Endothelial cell of umbilical vein (primary cell): ENCODE measurements at regions not wholly inside any gene's neighbourhood (a gene's known extent, or its start where the extent isn't known, plus 50 kb on each side); places are given as distances from the start of the nearest gene placed in this dataset.
"Not testable (repeated sequence)": the region's sequence is repeated elsewhere in the genome, so short reads cannot be mapped to it uniquely, and the experiment has no call there.

Experiments
- CTCF ChIP-seq, 2 donors: IDR thresholded peaks; 1 replicate in 1 of 2; 2 replicates in 1 of 2; pipeline ENCODE4 v1.5.1; 2011; ENCODE audit warnings: low read length in 2 of 2, mild to moderate bottlenecking in 2 of 2, moderate library complexity in 2 of 2, control low read depth in 1 of 2, inconsistent platforms in 1 of 2, low read depth in 1 of 2; ENCODE audit not compliant: insufficient read depth in 1 of 2; ENCODE audit errors: extremely low read depth in 1 of 2
- EZH2 ChIP-seq: IDR thresholded peaks from 2 replicates; pipeline ENCODE4 v1.6.1; 2012; ENCODE audit warnings: borderline replicate concordance, low read depth, mild to moderate bottlenecking, moderate library complexity, low read length, inconsistent platforms; ENCODE audit not compliant: severe bottlenecking
- FOS ChIP-seq: IDR thresholded peaks from 2 replicates; pipeline ENCODE4 v1.6.1; 2011; ENCODE audit warnings: mild to moderate bottlenecking, low read length, moderate library complexity, borderline replicate concordance; ENCODE audit not compliant: insufficient read depth
- JUN ChIP-seq: IDR thresholded peaks from 2 replicates; pipeline ENCODE4 v1.6.1; 2011; ENCODE audit warnings: borderline replicate concordance, low read depth; ENCODE audit not compliant: insufficient read length, insufficient read depth
- MAX ChIP-seq: IDR thresholded peaks from 2 replicates; pipeline ENCODE4 v1.6.1; 2011; ENCODE audit not compliant: insufficient read depth, insufficient read length
- MYC ChIP-seq: IDR thresholded peaks from one replicate; pipeline ENCODE4 v1.6.1; 2011; ENCODE audit warnings: mild to moderate bottlenecking, low read depth, low read length
- POLR2A ChIP-seq: IDR thresholded peaks from 2 replicates; pipeline ENCODE4 v1.6.1; 2012; ENCODE audit warnings: low read depth, mild to moderate bottlenecking, control low read depth, low read length

- not testable (repeated sequence) for TF ChIP-seq MAX; CTCF (IDR thresholded peaks at IDR 0.05; ENCODE audit: extremely low read depth in 1 of 2, insufficient read depth in 1 of 2, low read depth in 1 of 2, low read length in 2 of 2); POLR2A; EZH2; JUN; MYC; FOS
Measured at GRCh38 chr2:61649946-61650345, 111.8 kb upstream of the XPO1 start.
